ENCODE measurements at regions not wholly inside any gene's neighbourhood (a gene's known extent, or its start where the extent isn't known, plus 50 kb on each side); places are given as distances from the start of the nearest gene placed in this dataset.
"Not testable (repeated sequence)": the region's sequence is repeated elsewhere in the genome, so short reads cannot be mapped to it uniquely, and the experiment has no call there.

GRCh38 chr12:73629893-73630831, 907.5 kb upstream of the ATXN7L3B start:
- Mint-ChIP-seq H3K27me3 (no peaks in the 10 kb centered on the region), H3K4me1 (no peaks in the 10 kb centered on the region), H3K9me3 (peaks cover 0 to 6% of the 10 kb centered on the region in 2 donors), H3K4me3 (no peak overlapping the region), H3K27ac (no peak overlapping the region)
- ATAC-seq (no peak), DNase-seq (no peak)

- H3K27ac Mint-ChIP-seq: no peak overlapping the region
- H3K4me1 Mint-ChIP-seq: no peaks in the 10 kb centered on the region
- ATAC-seq (no peak), DNase-seq (no peak)
- H3K4me3 Mint-ChIP-seq: no peak overlapping the region
- H3K27me3 Mint-ChIP-seq: no peaks in the 10 kb centered on the region
- H3K9me3 Mint-ChIP-seq: peaks cover 0 to 5% of the 10 kb centered on the region in 2 donors
Observed at GRCh38 chr12:73632191-73632590, 905.4 kb upstream of the ATXN7L3B start.

GRCh38 chr12:73632661-73633060, 905.0 kb upstream of the ATXN7L3B start:
- no peak for ATAC-seq
- DNase-seq: no peak
- H3K27me3 Mint-ChIP-seq: no peaks in the 10 kb centered on the region
- H3K4me1 Mint-ChIP-seq: no peaks in the 10 kb centered on the region
- H3K27ac Mint-ChIP-seq: no peak overlapping the region
- no peak overlapping the region for H3K4me3 Mint-ChIP-seq
- peaks cover 0 to 5% of the 10 kb centered on the region in 2 donors for H3K9me3 Mint-ChIP-seq

GRCh38 chr12:73639397-73639796, 898.2 kb upstream of the ATXN7L3B start:
- not testable (repeated sequence) for H3K27me3 Mint-ChIP-seq, DNase-seq, H3K4me3 Mint-ChIP-seq, H3K27ac Mint-ChIP-seq, H3K4me1 Mint-ChIP-seq, ATAC-seq, H3K9me3 Mint-ChIP-seq

GRCh38 chr12:73656375-73656774, 881.3 kb upstream of the ATXN7L3B start:
- H3K9me3 Mint-ChIP-seq: peaks cover 8 to 15% of the 10 kb centered on the region in 2 donors
- H3K4me1 Mint-ChIP-seq: no peaks in the 10 kb centered on the region
- H3K4me3 Mint-ChIP-seq: no peak overlapping the region
- no peak for DNase-seq
- H3K27me3 Mint-ChIP-seq: no peaks in the 10 kb centered on the region
- no peak for ATAC-seq
- H3K27ac Mint-ChIP-seq: no peak overlapping the region

- Mint-ChIP-seq H3K27me3 (no peaks in the 10 kb centered on the region), H3K27ac (no peak overlapping the region), H3K4me3 (no peak overlapping the region), H3K9me3 (peaks cover 4 to 9% of the 10 kb centered on the region in 2 donors), H3K4me1 (no peaks in the 10 kb centered on the region)
- no peak for DNase-seq
- ATAC-seq: no peak
Observed at GRCh38 chr12:73659802-73660201, 877.8 kb upstream of the ATXN7L3B start.

- H3K27me3 Mint-ChIP-seq: no peaks in the 10 kb centered on the region
- H3K4me1 Mint-ChIP-seq: no peaks in the 10 kb centered on the region
- no peak for ATAC-seq
- H3K27ac Mint-ChIP-seq: no peak overlapping the region
- DNase-seq: no peak
- no peak overlapping the region for H3K4me3 Mint-ChIP-seq
- peaks cover under 1 to 28% of the 10 kb centered on the region in 2 donors for H3K9me3 Mint-ChIP-seq
Observed at GRCh38 chr12:73665193-73665592, 872.4 kb upstream of the ATXN7L3B start.

- H3K9me3 Mint-ChIP-seq: peaks cover 14 to 19% of the 10 kb centered on the region in 2 donors
- DNase-seq, ATAC-seq, H3K4me3 Mint-ChIP-seq, H3K4me1 Mint-ChIP-seq, H3K27me3 Mint-ChIP-seq, H3K27ac Mint-ChIP-seq: not testable (repeated sequence)
Observed at GRCh38 chr12:73671550-73671949, 866.1 kb upstream of the ATXN7L3B start.

GRCh38 chr12:73677520-73678291, 859.9 kb upstream of the ATXN7L3B start:
- no peaks in the 10 kb centered on the region for H3K27me3 Mint-ChIP-seq
- H3K27ac Mint-ChIP-seq: no peak overlapping the region
- ATAC-seq: no peak
- H3K4me1 Mint-ChIP-seq: no peaks in the 10 kb centered on the region
- H3K9me3 Mint-ChIP-seq: peaks cover 3 to 14% of the 10 kb centered on the region in 2 donors
- no peak for DNase-seq
- H3K4me3 Mint-ChIP-seq: no peak overlapping the region

- Mint-ChIP-seq H3K27ac (no peak overlapping the region), H3K4me3 (no peak overlapping the region), H3K9me3 (peaks cover 0 to 14% of the 10 kb centered on the region in 2 donors), H3K27me3 (no peaks in the 10 kb centered on the region), H3K4me1 (no peaks in the 10 kb centered on the region)
- ATAC-seq: no peak
- no peak for DNase-seq
Observed at GRCh38 chr12:73678335-73678734, 859.3 kb upstream of the ATXN7L3B start.

- H3K4me1 Mint-ChIP-seq: no peaks in the 10 kb centered on the region
Observed at GRCh38 chr12:73699318-73699717, 838.3 kb upstream of the ATXN7L3B start.

GRCh38 chr12:73714655-73715054, 823.0 kb upstream of the ATXN7L3B start:
- no peaks in the 10 kb centered on the region for H3K9me3 Mint-ChIP-seq
- H3K27me3 Mint-ChIP-seq: no peaks in the 10 kb centered on the region
- DNase-seq (no peak), ATAC-seq (no peak)
- no peak overlapping the region for H3K27ac Mint-ChIP-seq
- H3K4me1 Mint-ChIP-seq: no peaks in the 10 kb centered on the region
- H3K4me3 Mint-ChIP-seq: no peak overlapping the region

More at GRCh38 chr12:73699318-73699717, 838.3 kb upstream of the ATXN7L3B start:
- DNase-seq (no peak), ATAC-seq (no peak)
- Mint-ChIP-seq H3K27me3 (no peaks in the 10 kb centered on the region), H3K9me3 (peaks cover under 1 to 5% of the 10 kb centered on the region in 2 donors), H3K4me3 (no peak overlapping the region), H3K27ac (no peak overlapping the region)

GRCh38 chr12:73716143-73716542, 821.5 kb upstream of the ATXN7L3B start:
- not testable (repeated sequence) for H3K4me1 Mint-ChIP-seq, H3K4me3 Mint-ChIP-seq, H3K27ac Mint-ChIP-seq, ATAC-seq, DNase-seq, H3K9me3 Mint-ChIP-seq, H3K27me3 Mint-ChIP-seq

GRCh38 chr12:73719223-73719622, 818.4 kb upstream of the ATXN7L3B start:
- Mint-ChIP-seq H3K27ac (no peak overlapping the region), H3K9me3 (peaks cover 5 to 8% of the 10 kb centered on the region in 2 donors), H3K27me3 (no peaks in the 10 kb centered on the region), H3K4me3 (no peak overlapping the region), H3K4me1 (no peaks in the 10 kb centered on the region)
- DNase-seq (no peak), ATAC-seq (no peak)

GRCh38 chr12:73726881-73727280, 810.8 kb upstream of the ATXN7L3B start:
- no peaks in the 10 kb centered on the region for H3K27me3 Mint-ChIP-seq
- H3K9me3 Mint-ChIP-seq: peaks cover 5 to 8% of the 10 kb centered on the region in 2 donors
- H3K4me3 Mint-ChIP-seq: no peak overlapping the region
- no peak for DNase-seq
- no peak overlapping the region for H3K27ac Mint-ChIP-seq
- ATAC-seq: no peak
- no peaks in the 10 kb centered on the region for H3K4me1 Mint-ChIP-seq

- DNase-seq: no peak
- Mint-ChIP-seq H3K27me3 (no peaks in the 10 kb centered on the region), H3K4me3 (no peak overlapping the region), H3K9me3 (peaks cover 0 to 1% of the 10 kb centered on the region in 2 donors), H3K4me1 (no peaks in the 10 kb centered on the region), H3K27ac (no peak overlapping the region)
- ATAC-seq: no peak
Observed at GRCh38 chr12:73731658-73732057, 806.0 kb upstream of the ATXN7L3B start.

Data from stimulated activated naive CD8-positive, alpha-beta T cell treated with anti-CD3 and anti-CD28 coated beads, Interleukin-15, amount 100 ng/mL, for 72 hours (primary cell).